HG03280 (cell line): ENCODE measurements at regions not wholly inside any gene's neighbourhood (a gene's known extent, or its start where the extent isn't known, plus 50 kb on each side); places are given as distances from the start of the nearest gene placed in this dataset.

Experiments
- ATAC-seq: cut with Tn5 transposase; IDR thresholded peaks from one replicate; pipeline ENCODE4 v1.9.1; 2021; ENCODE audit warnings: mild to moderate bottlenecking, moderate library complexity; ENCODE audit not compliant: unreplicated experiment

GRCh38 chr1:94646786-94647555 lies 105.4 kb upstream of the F3 start:
- ATAC-seq = no peak

- ATAC-seq = no peak
Observed at GRCh38 chr1:94646141-94646643, 104.6 kb upstream of the F3 start.

GRCh38 chr1:94644352-94644751 lies 102.8 kb upstream of the F3 start:
- ATAC-seq = no peak

- ATAC-seq = no peak
Observed at GRCh38 chr1:94643819-94644218, 102.3 kb upstream of the F3 start.

GRCh38 chr1:94642617-94643321 lies 101.2 kb upstream of the F3 start:
- ATAC-seq = no peak

GRCh38 chr1:94641990-94642389 lies 100.4 kb upstream of the F3 start:
- ATAC-seq = no peak

- no peak for ATAC-seq
Observed at GRCh38 chr1:94640125-94640524, 98.6 kb upstream of the F3 start.

- ATAC-seq = no peak
Observed at GRCh38 chr1:94637121-94637520, 95.6 kb upstream of the F3 start.

GRCh38 chr1:94636624-94637023 lies 95.1 kb upstream of the F3 start:
- no peak for ATAC-seq

- no peak for ATAC-seq
Observed at GRCh38 chr1:94636100-94636499, 94.5 kb upstream of the F3 start.

GRCh38 chr1:94634977-94635416 lies 93.4 kb upstream of the F3 start:
- no peak for ATAC-seq

- no peak for ATAC-seq
Observed at GRCh38 chr1:94633051-94633450, 91.5 kb upstream of the F3 start.

- ATAC-seq = no peak
Observed at GRCh38 chr1:94629259-94630181, 88.0 kb upstream of the F3 start.

GRCh38 chr1:94628499-94628843 lies 86.9 kb upstream of the F3 start:
- no peak for ATAC-seq

GRCh38 chr1:94627771-94628498 lies 86.4 kb upstream of the F3 start:
- ATAC-seq = no peak

GRCh38 chr1:94624203-94624602 lies 82.6 kb upstream of the F3 start:
- ATAC-seq = no peak

GRCh38 chr1:94623560-94624148 lies 82.1 kb upstream of the F3 start:
- ATAC-seq = no peak

- ATAC-seq = no peak
Observed at GRCh38 chr1:94622757-94623156, 81.2 kb upstream of the F3 start.

- no peak for ATAC-seq
Observed at GRCh38 chr1:94621802-94622201, 80.2 kb upstream of the F3 start.

- ATAC-seq = no peak
Observed at GRCh38 chr1:94621395-94621794, 79.8 kb upstream of the F3 start.
